ENCODE measurements at regions not wholly inside any gene's neighbourhood (a gene's known extent, or its start where the extent isn't known, plus 50 kb on each side); places are given as distances from the start of the nearest gene placed in this dataset.

GRCh38 chr6:115287467-115287866 lies 773.2 kb downstream of the FRK start:
- Histone ChIP-seq H2AFZ (ENCODE audit: insufficient read depth, low read depth, low read length, poor library complexity, severe bottlenecking) (no peak overlapping the region), H3K9ac (ENCODE audit: insufficient read depth, low read length, poor library complexity, severe bottlenecking) (no peak overlapping the region), H3K9me3 (replicated peaks in 1 of 2; ENCODE audit: control insufficient read depth in 1 of 2, insufficient read depth in 1 of 2, low read length in 2 of 2) (no peaks in the 10 kb centered on the region), H3K27me3 (ENCODE audit: control insufficient read depth in 2 of 2, insufficient read depth in 2 of 2, low read length in 2 of 2) (no peaks in the 10 kb centered on the region), H4K20me1 (ENCODE audit: insufficient read depth, low read length) (no peaks in the 10 kb centered on the region), H3K36me3 (replicated peaks in 1 of 2; ENCODE audit: control insufficient read depth in 1 of 2, insufficient read depth in 2 of 2, low read length in 2 of 2) (no peaks in the 10 kb centered on the region), H3K4me1 (ENCODE audit: control insufficient read depth in 1 of 2, insufficient read depth in 2 of 2, low read length in 2 of 2) (no peaks in the 10 kb centered on the region), H3K27ac (ENCODE audit: low read depth in 1 of 2, low read length in 2 of 2) (no peak overlapping the region), H3K79me2 (ENCODE audit: insufficient read depth, low read length) (no peaks in the 10 kb centered on the region), H3K4me2 (replicated peaks; ENCODE audit: extremely low read depth, low read length, poor library complexity, severe bottlenecking) (no peak overlapping the region), H3K4me3 (replicated peaks in 1 of 3; ENCODE audit: low read depth in 2 of 3, low read length in 3 of 3) (no peak overlapping the region)
- TF ChIP-seq CTCF (IDR thresholded peaks at IDR 0.05): no peak
- WGBS (ENCODE audit: insufficient coverage): 82% methylated on average over 4 of the region's 4 CpGs
- H3K27me3 Mint-ChIP-seq (ENCODE audit: low read depth in 3 of 3): no peaks in the 10 kb centered on the region
- H3K9me3 Mint-ChIP-seq: peaks cover 0 to 5% (median 0%) of the 10 kb centered on the region in 7 donors
- no peak overlapping the region for H3K4me3 Mint-ChIP-seq
- H3K36me3 Mint-ChIP-seq: no peaks in the 10 kb centered on the region
- intact Hi-C loops (cut with micrococcal nuclease): no loop called here
- no peak overlapping the region for H3K27ac Mint-ChIP-seq
- H3K4me1 Mint-ChIP-seq: no peaks in the 10 kb centered on the region
- no peak for DNase-seq

DNA sequence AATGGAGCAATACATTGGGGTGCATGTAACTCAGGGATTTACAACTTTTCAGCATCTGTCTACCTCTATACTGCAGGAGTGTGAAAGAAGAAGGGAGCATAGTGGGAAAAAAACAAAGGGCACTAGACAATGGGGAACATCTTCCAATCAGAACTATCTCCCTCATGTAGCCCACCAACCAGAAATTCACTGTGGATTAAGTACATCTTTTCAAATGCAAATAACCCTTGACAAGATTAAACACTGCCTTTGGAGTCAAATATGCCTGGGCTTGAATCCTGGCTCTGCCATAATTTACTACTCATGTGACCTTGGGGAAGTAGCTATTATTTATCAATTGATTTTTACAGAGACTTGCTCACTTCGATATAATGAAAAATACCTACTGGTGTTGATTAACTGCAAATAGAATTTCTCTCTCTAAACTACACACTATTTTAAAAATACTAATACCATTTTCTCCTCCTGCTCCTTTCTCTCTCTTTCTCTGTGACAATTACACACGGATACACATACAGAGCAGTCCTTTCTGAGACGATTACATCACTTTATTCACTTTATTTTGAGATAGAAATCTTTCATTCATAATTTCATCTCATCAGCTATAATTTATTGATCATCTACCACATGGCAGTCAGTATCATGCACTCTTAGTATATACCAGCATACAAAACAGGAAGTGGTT lies 783.7 kb downstream of the FRK start:
- H3K9ac ChIP-seq (ENCODE audit: insufficient read depth, low read length, poor library complexity, severe bottlenecking): no peak overlapping the region
- intact Hi-C loops (cut with micrococcal nuclease): no loop called here
- H3K4me3 ChIP-seq (replicated peaks in 1 of 3; ENCODE audit: low read depth in 2 of 3, low read length in 3 of 3): no peak overlapping the region
- H3K4me1 ChIP-seq (ENCODE audit: control insufficient read depth in 1 of 2, insufficient read depth in 2 of 2, low read length in 2 of 2): no peaks in the 10 kb centered on the region
- Mint-ChIP-seq H3K4me3 (no peak overlapping the region), H3K27me3 (ENCODE audit: low read depth in 3 of 3) (peaks cover 0 to 1% (median 0%) of the 10 kb centered on the region in 3 donors), H3K4me1 (no peaks in the 10 kb centered on the region), H3K9me3 (peaks cover 0 to 7% (median 4%) of the 10 kb centered on the region in 7 donors), H3K27ac (no peak overlapping the region), H3K36me3 (no peaks in the 10 kb centered on the region)
- no CpG with 5 or more reads among the region's 3 CpGs for WGBS (ENCODE audit: insufficient coverage)
- no peaks in the 10 kb centered on the region for H4K20me1 ChIP-seq (ENCODE audit: insufficient read depth, low read length)
- H3K36me3 ChIP-seq (replicated peaks in 1 of 2; ENCODE audit: control insufficient read depth in 1 of 2, insufficient read depth in 2 of 2, low read length in 2 of 2): no peaks in the 10 kb centered on the region
- no peaks in the 10 kb centered on the region for H3K79me2 ChIP-seq (ENCODE audit: insufficient read depth, low read length)
- TF ChIP-seq CTCF (IDR thresholded peaks at IDR 0.05): no peak
- DNase-seq: no peak
- no peaks in the 10 kb centered on the region for H3K27me3 ChIP-seq (ENCODE audit: control insufficient read depth in 2 of 2, insufficient read depth in 2 of 2, low read length in 2 of 2)
- H2AFZ ChIP-seq (ENCODE audit: insufficient read depth, low read depth, low read length, poor library complexity, severe bottlenecking): no peak overlapping the region
- H3K27ac ChIP-seq (ENCODE audit: low read depth in 1 of 2, low read length in 2 of 2): no peak overlapping the region
- H3K9me3 ChIP-seq (replicated peaks in 1 of 2; ENCODE audit: control insufficient read depth in 1 of 2, insufficient read depth in 1 of 2, low read length in 2 of 2): peaks cover 5 to 16% of the 10 kb centered on the region in 2 donors
- H3K4me2 ChIP-seq (replicated peaks; ENCODE audit: extremely low read depth, low read length, poor library complexity, severe bottlenecking): no peak overlapping the region
